IMR-90 (cell line): ENCODE measurements at regions not wholly inside any gene's neighbourhood (a gene's known extent, or its start where the extent isn't known, plus 50 kb on each side); places are given as distances from the start of the nearest gene placed in this dataset.
A peak's percentile ranks its signal among the peaks of the same experiment; 100 is the strongest.

Experiments used
- ATAC-seq: fragments of 200-7000 bp; cut with Tn5 transposase; 2 replicates; pipeline ENCODE4 v1.9.1; 2020; ENCODE audit warnings: low read depth, mild to moderate bottlenecking, moderate library complexity
- BruUV-seq: library from RNA; stranded (reverse); fragments of 400-500 nt; replicated peaks from 2 replicates; lab custom pipeline; 2021; lab: Mats Ljungman, UMichigan
- CTCF ChIA-PET: fragments of 300-600 bp; formaldehyde crosslinking; extraction: SDS; loops from one replicate; lab custom pipeline; 2021; ENCODE audit warnings: antibody characterized with exemption; lab: Yijun Ruan, JAX
- POLR2A ChIA-PET: fragments of 300-600 bp; sonication (Branson Sonifier 250); formaldehyde crosslinking; loops from one replicate; lab custom pipeline; 2022; ENCODE audit warnings: antibody characterized with exemption; ENCODE audit not compliant: unreplicated experiment; lab: Charles Lee
- DNase-seq: peaks from one replicate; pipeline ENCODE4 v3.0.0; 2013
- H2AFZ ChIP-seq: replicated peaks from 2 replicates; pipeline ENCODE3; 2013; ENCODE audit warnings: low read length, mild to moderate bottlenecking; ENCODE audit not compliant: poor library complexity
- H2AK5ac ChIP-seq: 2 replicates; pipeline ENCODE4 v1.6.1; 2013; ENCODE audit warnings: low read depth, low read length, inconsistent platforms
- H2AK9ac ChIP-seq: replicated peaks from 2 replicates; pipeline ENCODE3; 2013; ENCODE audit warnings: mild to moderate bottlenecking, low read depth, low read length, moderate library complexity; ENCODE audit not compliant: poor library complexity
- H2BK120ac ChIP-seq: 2 replicates; pipeline ENCODE4 v1.6.1; 2013; ENCODE audit warnings: low read depth, low read length, inconsistent platforms
- H2BK15ac ChIP-seq: 3 replicates; pipeline ENCODE4 v1.6.1; 2013; ENCODE audit warnings: low read depth, low read length, inconsistent platforms
- H2BK20ac ChIP-seq: 2 replicates; pipeline ENCODE4 v1.6.1; 2013; ENCODE audit warnings: low read depth, mild to moderate bottlenecking, inconsistent platforms, low read length, moderate library complexity
- H2BK5ac ChIP-seq: 2 replicates; pipeline ENCODE4 v1.6.1; 2013; ENCODE audit warnings: mild to moderate bottlenecking, low read depth, low read length, inconsistent platforms; ENCODE audit not compliant: poor library complexity, severe bottlenecking
- H3K14ac ChIP-seq: replicated peaks from 2 replicates; pipeline ENCODE4 v1.6.1; 2013; ENCODE audit warnings: low read depth, low read length, inconsistent platforms
- H3K18ac ChIP-seq: 2 replicates; pipeline ENCODE4 v1.6.1; 2013; ENCODE audit warnings: low read depth, low read length, control low read depth
- H3K23ac ChIP-seq: 2 replicates; pipeline ENCODE4 v1.6.1; 2013; ENCODE audit warnings: low read depth, low read length, inconsistent platforms
- H3K27ac ChIP-seq: 2 replicates; pipeline ENCODE4 v1.5.1; 2013; ENCODE audit warnings: mild to moderate bottlenecking, control low read depth, low read length; ENCODE audit not compliant: insufficient read depth
- H3K27me3 ChIP-seq: 2 replicates; pipeline ENCODE4 v1.6.1; 2013; ENCODE audit warnings: low read length; ENCODE audit not compliant: control insufficient read depth, insufficient read depth
- H3K36me3 ChIP-seq: 2 replicates; pipeline ENCODE4 v1.6.1; 2013; ENCODE audit warnings: low read length, mixed read lengths; ENCODE audit not compliant: control insufficient read depth, insufficient read depth
- H3K4ac ChIP-seq: 2 replicates; pipeline ENCODE4 v1.6.1; 2013; ENCODE audit warnings: low read depth, low read length, inconsistent platforms
- H3K4me1 ChIP-seq: 2 replicates; pipeline ENCODE4 v1.6.1; 2013; ENCODE audit warnings: low read length, mixed read lengths; ENCODE audit not compliant: control insufficient read depth, insufficient read depth
- H3K4me2 ChIP-seq: 2 replicates; pipeline ENCODE4 v1.6.1; 2013; ENCODE audit warnings: low read depth, mild to moderate bottlenecking, control low read depth, low read length, moderate library complexity
- H3K4me3 ChIP-seq: 2 replicates; pipeline ENCODE4 v1.5.1; 2013; ENCODE audit warnings: low read depth, mild to moderate bottlenecking, control low read depth, low read length, moderate library complexity; ENCODE audit not compliant: insufficient read depth
- H3K56ac ChIP-seq: 2 replicates; pipeline ENCODE4 v1.6.1; 2013; ENCODE audit warnings: low read length, inconsistent platforms; ENCODE audit not compliant: insufficient read depth; ENCODE audit errors: extremely low read depth
- H3K79me1 ChIP-seq, 2 experiments: 2 replicates each; pipeline ENCODE4 v1.6.1; 2013; ENCODE audit warnings: low read length in 2 of 2, inconsistent platforms in 1 of 2, low read depth in 1 of 2
- H3K9ac ChIP-seq: 2 replicates; pipeline ENCODE4 v1.6.1; 2013; ENCODE audit warnings: low read depth, low read length, control low read depth
- H3K9me1 ChIP-seq: 2 replicates; pipeline ENCODE4 v1.6.1; 2013; ENCODE audit warnings: low read length, inconsistent platforms; ENCODE audit not compliant: insufficient read depth
- H3K9me3 ChIP-seq: 2 replicates; pipeline ENCODE4 v1.6.1; 2013; ENCODE audit warnings: low read length; ENCODE audit not compliant: control insufficient read depth, insufficient read depth
- H4K20me1 ChIP-seq: 2 replicates; pipeline ENCODE4 v1.6.1; 2013; ENCODE audit warnings: low read length, inconsistent platforms; ENCODE audit not compliant: insufficient read depth
- H4K5ac ChIP-seq: 2 replicates; pipeline ENCODE4 v1.6.1; 2013; ENCODE audit warnings: mild to moderate bottlenecking, low read depth, low read length, control low read depth
- H4K8ac ChIP-seq, 2 experiments: 2 replicates each; pipeline ENCODE4 v1.6.1; 2013; ENCODE audit warnings: low read depth in 2 of 2, low read length in 2 of 2, control low read depth in 1 of 2, inconsistent platforms in 1 of 2
- H4K91ac ChIP-seq: 2 replicates; pipeline ENCODE4 v1.6.1; 2013; ENCODE audit warnings: low read depth, low read length, inconsistent platforms; ENCODE audit not compliant: insufficient read depth
- CEBPB ChIP-seq: IDR thresholded peaks from 2 replicates; pipeline ENCODE4 v1.6.1; 2012; ENCODE audit warnings: low read depth, low read length, improper control_type of control experiment
- RFX5 ChIP-seq: IDR thresholded peaks from 2 replicates; pipeline ENCODE4 v1.8.0; 2012; ENCODE audit warnings: low read depth, mild to moderate bottlenecking, low read length, moderate library complexity
- WGBS, 2 experiments: methylation state at CpG; one replicate each; pipeline versions ENCODE4 v1.1.5 to v1.1.7; 2013; ENCODE audit warnings: missing lambda C conversion rate in 2 of 2; ENCODE audit not compliant: insufficient read length in 1 of 2; ENCODE audit errors: extremely low coverage in 2 of 2; 5-methylcytosine and 5-hydroxymethylcytosine counted together
- dilution Hi-C: fragments of 300-500 bp; cut with HindIII; formaldehyde crosslinking; loops from one replicate; pipeline ENCODE4 v1.14.3; 2018; ENCODE audit warnings: low sequenced_read_pairs; ENCODE audit not compliant: unreplicated experiment
- in situ Hi-C: fragments of 300-500 bp; cut with MboI; formaldehyde crosslinking; loops from 3 replicates; pipeline ENCODE4 v1.14.3; 2019; ENCODE audit warnings: low sequenced_read_pairs, inconsistent platforms, mixed read lengths
- intact Hi-C: fragments of 100-400 bp; cut with micrococcal nuclease; formaldehyde crosslinking; loops from 2 replicates; pipeline ENCODE4 v1.10.0; 2022

GRCh38 chr13:37418490-37418889, 180.1 kb downstream of the POSTN start:
- POLR2A ChIA-PET = no interaction called here
- Histone ChIP-seq H2BK20ac (no peak overlapping the region), H4K8ac (no peak overlapping the region; a peak in 1 of 4 replicates), H3K18ac (peak overlapping the region; percentile 38), H3K9me1 (peaks cover 2% of the 10 kb centered on the region), H2BK15ac (no peak overlapping the region), H3K27ac (peak overlapping the region; percentile 43; the same call in 1 of the 2 replicates), H3K36me3 (no peaks in the 10 kb centered on the region), H3K14ac (no peak overlapping the region), H3K9ac (no peak overlapping the region), H2BK5ac (no peak overlapping the region), H3K27me3 (no peaks in the 10 kb centered on the region), H2BK120ac (no peak overlapping the region; the same call in 1 of the 2 replicates), H3K23ac (no peak overlapping the region), H3K9me3 (no peaks in the 10 kb centered on the region), H3K4ac (no peak overlapping the region), H2AK5ac (no peak overlapping the region; the same call in 1 of the 2 replicates), H3K4me2 (0 out of 2 replicates have a peak overlapping the region, but pooled peaks have one; percentile 10), H4K20me1 (no peaks in the 10 kb centered on the region), H4K5ac (no peak overlapping the region), H3K79me1 (no peaks in the 10 kb centered on the region), H2AFZ (no peak overlapping the region), H3K4me3 (no peak overlapping the region), H2AK9ac (no peak overlapping the region), H3K56ac (no peak overlapping the region), H3K4me1 (peaks cover 4% of the 10 kb centered on the region; the same call in 1 of the 2 replicates), H4K91ac (no peak overlapping the region)
- dilution Hi-C loops = no loop called here
- TF ChIP-seq CEBPB (peak; percentile 74), RFX5 (no peak)
- CTCF ChIA-PET = no interaction called here
- in situ Hi-C loops = no loop called here
- no CpG with 5 or more reads among the region's 2 CpGs for WGBS, 2 experiments
- ATAC-seq = peak; percentile 89
- no TSS peak for BruUV-seq
- intact Hi-C loops = loop anchor here (5.0 to 10.0 kb wide), 2 partner anchors 179 to 224 kb away; partner anchors contain the start of gene POSTN
- DNase-seq = peak; percentile 79
